ENCODE measurements at regions not wholly inside any gene's neighbourhood (a gene's known extent, or its start where the extent isn't known, plus 50 kb on each side); places are given as distances from the start of the nearest gene placed in this dataset.
"Not testable (repeated sequence)": the region's sequence is repeated elsewhere in the genome, so short reads cannot be mapped to it uniquely, and the experiment has no call there.

DNA sequence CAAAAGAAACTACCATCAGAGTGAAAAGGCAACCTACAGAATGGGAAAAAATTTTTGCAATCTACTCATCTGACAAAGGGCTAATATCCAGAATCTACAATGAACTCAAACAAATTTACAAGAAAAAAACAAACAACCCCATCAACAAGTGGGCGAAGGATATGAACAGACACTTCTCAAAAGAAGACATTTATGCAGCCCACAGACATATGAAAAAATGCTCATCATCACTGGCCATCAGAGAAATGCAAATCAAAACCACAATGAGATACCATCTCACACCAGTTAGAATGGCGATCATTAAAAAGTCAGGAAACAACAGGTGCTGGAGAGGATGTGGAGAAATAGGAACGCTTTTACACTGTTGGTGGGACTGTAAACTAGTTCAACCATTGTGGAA, 83.9 kb downstream of the GEMIN8 start:
- TF ChIP-seq TCF7L2 (IDR thresholded peaks at IDR 0.05; ENCODE audit: low read depth, low read length); CTCF (IDR thresholded peaks at IDR 0.05); POLR2AphosphoS5 (IDR thresholded peaks at IDR 0.05; ENCODE audit: low read depth, low read length); SIN3A (IDR thresholded peaks at IDR 0.05; ENCODE audit: borderline replicate concordance, insufficient read depth, low read depth, low read length): not testable (repeated sequence)
- TF ChIP-seq, protein P1, sequence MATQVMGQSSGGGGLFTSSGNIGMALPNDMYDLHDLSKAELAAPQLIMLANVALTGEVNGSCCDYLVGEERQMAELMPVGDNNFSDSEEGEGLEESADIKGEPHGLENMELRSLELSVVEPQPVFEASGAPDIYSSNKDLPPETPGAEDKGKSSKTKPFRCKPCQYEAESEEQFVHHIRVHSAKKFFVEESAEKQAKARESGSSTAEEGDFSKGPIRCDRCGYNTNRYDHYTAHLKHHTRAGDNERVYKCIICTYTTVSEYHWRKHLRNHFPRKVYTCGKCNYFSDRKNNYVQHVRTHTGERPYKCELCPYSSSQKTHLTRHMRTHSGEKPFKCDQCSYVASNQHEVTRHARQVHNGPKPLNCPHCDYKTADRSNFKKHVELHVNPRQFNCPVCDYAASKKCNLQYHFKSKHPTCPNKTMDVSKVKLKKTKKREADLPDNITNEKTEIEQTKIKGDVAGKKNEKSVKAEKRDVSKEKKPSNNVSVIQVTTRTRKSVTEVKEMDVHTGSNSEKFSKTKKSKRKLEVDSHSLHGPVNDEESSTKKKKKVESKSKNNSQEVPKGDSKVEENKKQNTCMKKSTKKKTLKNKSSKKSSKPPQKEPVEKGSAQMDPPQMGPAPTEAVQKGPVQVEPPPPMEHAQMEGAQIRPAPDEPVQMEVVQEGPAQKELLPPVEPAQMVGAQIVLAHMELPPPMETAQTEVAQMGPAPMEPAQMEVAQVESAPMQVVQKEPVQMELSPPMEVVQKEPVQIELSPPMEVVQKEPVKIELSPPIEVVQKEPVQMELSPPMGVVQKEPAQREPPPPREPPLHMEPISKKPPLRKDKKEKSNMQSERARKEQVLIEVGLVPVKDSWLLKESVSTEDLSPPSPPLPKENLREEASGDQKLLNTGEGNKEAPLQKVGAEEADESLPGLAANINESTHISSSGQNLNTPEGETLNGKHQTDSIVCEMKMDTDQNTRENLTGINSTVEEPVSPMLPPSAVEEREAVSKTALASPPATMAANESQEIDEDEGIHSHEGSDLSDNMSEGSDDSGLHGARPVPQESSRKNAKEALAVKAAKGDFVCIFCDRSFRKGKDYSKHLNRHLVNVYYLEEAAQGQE (IDR thresholded peaks at IDR 0.05; ENCODE audit: insufficient read depth in 1 of 2, low read depth in 2 of 2, low read length in 1 of 2): not testable (repeated sequence)
